Nephron progenitor cell (in vitro differentiated cells): ENCODE measurements at regions not wholly inside any gene's neighbourhood (a gene's known extent, or its start where the extent isn't known, plus 50 kb on each side); places are given as distances from the start of the nearest gene placed in this dataset.
"Not testable (repeated sequence)": the region's sequence is repeated elsewhere in the genome, so short reads cannot be mapped to it uniquely, and the experiment has no call there.

Experiments used
- DNase-seq: peaks from one replicate; pipeline ENCODE4 v3.0.0; 2021
- H3K27ac Mint-ChIP-seq: 2 replicates; pipeline ENCODE4 v1.8.0; 2021; ENCODE audit warnings: mild to moderate bottlenecking, moderate library complexity, mixed read lengths
- H3K27me3 Mint-ChIP-seq: 2 replicates; pipeline ENCODE4 v1.8.0; 2021; ENCODE audit warnings: mild to moderate bottlenecking, low read depth, mixed read lengths; ENCODE audit not compliant: poor library complexity
- H3K36me3 Mint-ChIP-seq: 2 replicates; pipeline ENCODE4 v1.8.0; 2021; ENCODE audit warnings: low read depth, mixed read lengths
- H3K4me1 Mint-ChIP-seq: 2 replicates; pipeline ENCODE4 v1.8.0; 2021; ENCODE audit warnings: mixed read lengths
- H3K4me3 Mint-ChIP-seq: 2 replicates; pipeline ENCODE4 v1.8.0; 2021; ENCODE audit warnings: mild to moderate bottlenecking, moderate library complexity, mixed read lengths
- H3K9me3 Mint-ChIP-seq: 2 replicates; pipeline ENCODE4 v1.8.0; 2021; ENCODE audit warnings: mild to moderate bottlenecking, moderate library complexity, mixed read lengths
- CTCF ChIP-seq: fragments of 200-600 bp; sonication (generic); IDR thresholded peaks from 2 replicates; pipeline ENCODE4 v1.5.0; 2021; ENCODE audit warnings: antibody characterized with exemption

GRCh38 chr14:35174342-35174741 lies 52.0 kb downstream of the PRORP start:
- Mint-ChIP-seq H3K27ac (no peak overlapping the region), H3K4me1 (no peaks in the 10 kb centered on the region), H3K9me3 (peaks cover 14% of the 10 kb centered on the region), H3K36me3 (peaks cover 64% of the 10 kb centered on the region), H3K27me3 (peaks cover 4% of the 10 kb centered on the region), H3K4me3 (no peak overlapping the region)
- no peak for DNase-seq
- TF ChIP-seq CTCF: no peak

DNA sequence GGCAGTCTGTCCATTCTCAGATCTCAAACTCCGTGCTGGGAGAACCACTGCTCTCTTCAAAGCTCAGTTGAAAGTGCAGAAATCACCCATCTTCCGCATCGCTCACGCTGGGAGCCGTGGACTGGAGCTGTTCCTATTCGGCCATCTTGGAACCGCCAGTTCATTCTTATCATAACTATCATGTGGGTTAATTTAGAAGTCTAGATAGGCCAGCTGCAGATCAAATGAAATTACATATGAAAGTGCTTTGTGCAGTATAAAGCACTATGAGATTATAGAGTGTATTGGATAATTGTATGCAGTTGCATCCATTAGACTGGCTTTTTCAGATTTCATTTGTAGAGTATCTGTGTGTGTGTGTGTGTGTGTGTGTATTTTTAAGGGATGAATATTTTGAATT lies 57.8 kb downstream of the PRORP start:
- no peak for TF ChIP-seq CTCF

GRCh38 chr14:35184891-35185290 lies 62.5 kb downstream of the PRORP start:
- not testable (repeated sequence) for DNase-seq, H3K27ac Mint-ChIP-seq, H3K27me3 Mint-ChIP-seq, H3K4me3 Mint-ChIP-seq, H3K4me1 Mint-ChIP-seq, H3K9me3 Mint-ChIP-seq
- H3K36me3 Mint-ChIP-seq: peaks cover 30% of the 10 kb centered on the region

More for the DNA sequence above, 57.8 kb downstream of the PRORP start:
- H3K9me3 Mint-ChIP-seq: peaks cover 13% of the 10 kb centered on the region
- peaks cover 46% of the 10 kb centered on the region for H3K36me3 Mint-ChIP-seq
- H3K4me1 Mint-ChIP-seq: no peaks in the 10 kb centered on the region
- H3K4me3 Mint-ChIP-seq: no peak overlapping the region
- H3K27ac Mint-ChIP-seq: no peak overlapping the region
- DNase-seq: no peak
- peaks cover 4% of the 10 kb centered on the region for H3K27me3 Mint-ChIP-seq

DNA sequence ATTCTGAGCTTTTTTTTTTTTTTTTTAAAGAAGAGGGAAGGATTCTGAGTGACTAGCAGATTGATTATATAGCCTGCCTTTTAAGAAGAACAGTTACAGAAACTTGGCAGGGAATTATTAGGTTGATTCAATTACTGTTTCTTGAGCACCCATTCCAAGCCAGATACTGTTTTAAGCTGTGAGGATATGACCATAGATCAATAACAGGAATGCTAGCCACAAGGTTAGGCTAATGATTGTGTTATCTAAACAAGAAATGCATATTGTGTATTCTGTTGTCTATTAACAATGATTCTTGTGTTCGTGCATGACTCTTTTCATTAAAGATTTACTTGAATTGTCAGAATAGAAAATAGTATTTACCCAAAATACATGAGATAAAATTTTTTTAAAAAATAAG lies 67.1 kb downstream of the PRORP start:
- H3K36me3 Mint-ChIP-seq: peaks cover 36% of the 10 kb centered on the region
- H3K4me1 Mint-ChIP-seq: no peaks in the 10 kb centered on the region
- H3K9me3 Mint-ChIP-seq: no peaks in the 10 kb centered on the region
- H3K4me3 Mint-ChIP-seq: no peak overlapping the region
- H3K27me3 Mint-ChIP-seq: no peaks in the 10 kb centered on the region
- DNase-seq: no peak
- TF ChIP-seq CTCF: no peak
- H3K27ac Mint-ChIP-seq: no peak overlapping the region

DNA sequence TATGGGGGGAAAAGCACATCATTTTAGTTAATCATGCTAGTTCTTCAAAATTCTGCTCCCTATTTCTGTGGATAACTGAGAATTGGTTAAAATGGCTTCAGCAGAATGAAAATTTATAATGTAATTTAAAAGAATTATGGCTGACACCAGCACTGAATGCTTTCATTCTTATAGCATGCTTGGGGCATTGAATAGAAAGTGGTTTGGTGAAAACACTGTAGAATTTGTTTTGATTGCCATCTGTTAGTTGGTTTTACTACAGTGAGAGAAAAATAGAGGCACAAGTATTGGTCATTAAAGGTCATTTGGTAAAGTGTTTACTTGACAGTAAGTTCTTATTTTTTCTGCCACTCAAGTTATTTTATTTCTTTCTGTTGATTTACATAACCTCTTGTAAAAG lies 70.8 kb downstream of the PRORP start:
- no peak for DNase-seq
- TF ChIP-seq CTCF: no peak
- Mint-ChIP-seq H3K4me3 (no peak overlapping the region), H3K36me3 (peaks cover 25% of the 10 kb centered on the region), H3K27me3 (no peaks in the 10 kb centered on the region), H3K4me1 (no peaks in the 10 kb centered on the region), H3K9me3 (no peaks in the 10 kb centered on the region), H3K27ac (no peak overlapping the region)

DNA sequence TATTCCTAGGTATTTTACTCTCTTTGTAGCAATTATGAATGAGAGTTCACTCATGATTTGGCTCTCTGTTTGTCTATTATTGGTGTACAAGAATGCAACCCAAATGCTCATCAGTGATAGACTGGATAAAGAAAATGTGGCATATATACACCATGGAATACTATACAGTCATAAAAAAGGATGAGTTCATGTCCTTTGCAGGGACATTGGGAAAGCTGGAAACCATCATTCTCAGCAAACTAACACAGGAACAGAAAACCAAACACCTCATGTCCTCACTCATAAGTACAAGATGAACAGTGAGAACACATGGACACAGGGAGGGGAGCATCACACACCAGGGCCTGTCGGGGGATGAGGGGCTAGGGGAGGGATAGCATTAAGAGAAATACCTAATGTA lies 71.8 kb downstream of the PRORP start:
- not testable (repeated sequence) for H3K4me3 Mint-ChIP-seq, H3K27ac Mint-ChIP-seq, H3K27me3 Mint-ChIP-seq, H3K4me1 Mint-ChIP-seq, DNase-seq, H3K9me3 Mint-ChIP-seq
- peaks cover 25% of the 10 kb centered on the region for H3K36me3 Mint-ChIP-seq

GRCh38 chr14:35196571-35196970 lies 74.2 kb downstream of the PRORP start:
- H3K36me3 Mint-ChIP-seq: peaks cover 30% of the 10 kb centered on the region
- H3K4me1 Mint-ChIP-seq: no peaks in the 10 kb centered on the region
- no peaks in the 10 kb centered on the region for H3K27me3 Mint-ChIP-seq
- no peak overlapping the region for H3K4me3 Mint-ChIP-seq
- no peaks in the 10 kb centered on the region for H3K9me3 Mint-ChIP-seq
- no peak for DNase-seq
- peak overlapping the region; percentile 72 for H3K27ac Mint-ChIP-seq
- no peak for TF ChIP-seq CTCF
